PC-9 (cell line): ENCODE measurements at regions not wholly inside any gene's neighbourhood (a gene's known extent, or its start where the extent isn't known, plus 50 kb on each side); places are given as distances from the start of the nearest gene placed in this dataset.

Source experiments
- EZH2 ChIP-seq: fragments of 200-600 bp; sonication (generic); IDR thresholded peaks from 2 replicates; pipeline ENCODE4 v1.8.0; 2017; ENCODE audit warnings: antibody characterized with exemption, low read depth
- TF ChIP-seq, protein P1 (sequence below): fragments of 200-600 bp; sonication (generic); conservative IDR thresholded peaks from 2 replicates; pipeline ENCODE4 v1.6.1; 2017; ENCODE audit warnings: mixed run types, antibody characterized with exemption, mild to moderate bottlenecking, moderate library complexity

DNA sequence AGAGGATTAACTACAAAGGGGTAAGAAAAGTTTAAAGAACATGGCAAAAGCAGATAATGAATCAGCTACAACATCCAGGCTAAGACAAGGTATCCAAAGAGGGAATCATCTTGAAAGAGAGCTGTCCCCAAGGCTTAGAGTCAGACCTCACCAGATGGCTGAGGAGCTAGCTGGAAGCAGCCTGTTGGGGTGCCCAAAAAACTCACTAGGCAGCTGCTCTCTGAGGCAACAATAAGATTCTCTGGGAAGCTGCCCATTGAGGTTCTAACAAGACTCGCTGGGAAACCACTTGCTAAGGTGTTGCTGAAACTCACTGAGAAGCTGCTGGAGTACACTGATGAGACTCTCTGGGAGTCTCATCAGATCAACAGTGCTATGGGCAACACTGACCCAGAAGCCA lies 185.2 kb downstream of the CETN3 start:
- TF ChIP-seq, protein P1, sequence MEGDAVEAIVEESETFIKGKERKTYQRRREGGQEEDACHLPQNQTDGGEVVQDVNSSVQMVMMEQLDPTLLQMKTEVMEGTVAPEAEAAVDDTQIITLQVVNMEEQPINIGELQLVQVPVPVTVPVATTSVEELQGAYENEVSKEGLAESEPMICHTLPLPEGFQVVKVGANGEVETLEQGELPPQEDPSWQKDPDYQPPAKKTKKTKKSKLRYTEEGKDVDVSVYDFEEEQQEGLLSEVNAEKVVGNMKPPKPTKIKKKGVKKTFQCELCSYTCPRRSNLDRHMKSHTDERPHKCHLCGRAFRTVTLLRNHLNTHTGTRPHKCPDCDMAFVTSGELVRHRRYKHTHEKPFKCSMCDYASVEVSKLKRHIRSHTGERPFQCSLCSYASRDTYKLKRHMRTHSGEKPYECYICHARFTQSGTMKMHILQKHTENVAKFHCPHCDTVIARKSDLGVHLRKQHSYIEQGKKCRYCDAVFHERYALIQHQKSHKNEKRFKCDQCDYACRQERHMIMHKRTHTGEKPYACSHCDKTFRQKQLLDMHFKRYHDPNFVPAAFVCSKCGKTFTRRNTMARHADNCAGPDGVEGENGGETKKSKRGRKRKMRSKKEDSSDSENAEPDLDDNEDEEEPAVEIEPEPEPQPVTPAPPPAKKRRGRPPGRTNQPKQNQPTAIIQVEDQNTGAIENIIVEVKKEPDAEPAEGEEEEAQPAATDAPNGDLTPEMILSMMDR: no peak
- no peak for TF ChIP-seq EZH2
